GM12878 (cell line): ENCODE measurements at regions not wholly inside any gene's neighbourhood (a gene's known extent, or its start where the extent isn't known, plus 50 kb on each side); places are given as distances from the start of the nearest gene placed in this dataset.

Experiments
- ATAC-seq: fragments of 200-7000 bp; cut with Tn5 transposase; 3 replicates; pipeline ENCODE4 v1.9.1; 2020; ENCODE audit warnings: mild to moderate bottlenecking, moderate library complexity
- BruUV-seq: library from RNA; stranded (reverse); fragments of 400-500 nt; replicated peaks from 2 replicates; lab custom pipeline; 2021; lab: Mats Ljungman, UMichigan
- CTCF ChIA-PET: fragments of 300-600 bp; sonication (Branson Sonifier 250); formaldehyde crosslinking; extraction: SDS; loops from one replicate; lab custom pipeline; 2021; ENCODE audit warnings: inconsistent platforms; lab: Yijun Ruan, JAX
- POLR2A ChIA-PET: fragments of 350-600 bp; formaldehyde crosslinking; extraction: SDS; loops from one replicate; lab custom pipeline; 2021; ENCODE audit warnings: inconsistent platforms; lab: Charles Lee
- RAD21 ChIA-PET: fragments of 300-600 bp; sonication (Branson Sonifier 250); formaldehyde crosslinking; loops from one replicate; lab custom pipeline; 2023; ENCODE audit warnings: antibody characterized with exemption; ENCODE audit not compliant: unreplicated experiment; lab: Charles Lee
- SMC1A ChIA-PET: fragments of 300-600 bp; sonication (Branson Sonifier 250); formaldehyde crosslinking; loops from one replicate; lab custom pipeline; 2023; ENCODE audit not compliant: unreplicated experiment, uncharacterized antibody; lab: Charles Lee
- DNase-seq: peaks from one replicate; pipeline ENCODE4 v3.0.0-alpha.2; 2011; ENCODE audit warnings: low read depth, low spot score
- FAIRE-seq: peaks from 3 replicates; lab custom pipeline; 2011; peaks lifted over from hg19 to GRCh38; lab: Jason Lieb, UNC
- H2AFZ ChIP-seq: 2 replicates; pipeline ENCODE4 v1.6.0; 2011; ENCODE audit warnings: low read depth, low read length, control low read depth; ENCODE audit not compliant: control insufficient read depth
- H3K27ac ChIP-seq: 2 replicates; pipeline ENCODE4 v1.5.1; 2011; ENCODE audit warnings: control low read depth; ENCODE audit not compliant: control insufficient read depth, insufficient read depth
- H3K27me3 ChIP-seq, 2 experiments: replicated peaks in 1 of 2; 2 replicates each; pipeline versions ENCODE4 v1.6.0 to v1.6.1; 2011; ENCODE audit warnings: low read length in 1 of 2; ENCODE audit not compliant: control insufficient read depth in 2 of 2, insufficient read depth in 2 of 2
- H3K36me3 ChIP-seq, 2 experiments: 2 replicates each; pipeline ENCODE4 v1.5.1; 2011; ENCODE audit warnings: low read length in 1 of 2; ENCODE audit not compliant: control insufficient read depth in 2 of 2, insufficient read depth in 2 of 2
- H3K4me1 ChIP-seq: 2 replicates; pipeline ENCODE4 v1.6.1; 2011; ENCODE audit warnings: mild to moderate bottlenecking, low read length, moderate library complexity, mixed read lengths; ENCODE audit not compliant: control insufficient read depth, insufficient read depth
- H3K4me2 ChIP-seq: 2 replicates; pipeline ENCODE4 v1.6.0; 2011; ENCODE audit warnings: control low read depth; ENCODE audit not compliant: control insufficient read depth, insufficient read depth
- H3K4me3 ChIP-seq: fragments of 200-600 bp; sonication (generic); 2 replicates; pipeline ENCODE4 v1.5.1; 2016
- H3K79me2 ChIP-seq: 2 replicates; pipeline ENCODE4 v1.6.0; 2011; ENCODE audit warnings: low read length; ENCODE audit not compliant: control insufficient read depth, insufficient read depth
- H3K9ac ChIP-seq: 2 replicates; pipeline ENCODE4 v1.8.0; 2011; ENCODE audit warnings: low read length, control low read depth, mixed read lengths; ENCODE audit not compliant: control insufficient read depth, insufficient read depth
- H3K9me3 ChIP-seq: replicated peaks from 3 replicates; pipeline ENCODE4 v1.5.1; 2011; ENCODE audit warnings: mild to moderate bottlenecking, low read length; ENCODE audit not compliant: control insufficient read depth, insufficient read depth
- H4K20me1 ChIP-seq: 2 replicates; pipeline ENCODE4 v1.6.0; 2011; ENCODE audit not compliant: control insufficient read depth, insufficient read depth
- MYC ChIP-seq: IDR thresholded peaks from 2 replicates; pipeline ENCODE4 v1.6.1; 2011; ENCODE audit warnings: mild to moderate bottlenecking, low read length, moderate library complexity, inconsistent platforms; ENCODE audit not compliant: insufficient read depth, insufficient replicate concordance, insufficient read length, severe bottlenecking
- STAT3 ChIP-seq: IDR thresholded peaks from 2 replicates; pipeline ENCODE4 v1.6.1; 2011; ENCODE audit warnings: low read depth, low read length, improper control_type of control experiment
- ZBED1 ChIP-seq: IDR thresholded peaks from 2 replicates; pipeline ENCODE4 v1.6.1; 2016; ENCODE audit warnings: borderline replicate concordance
- ZZZ3 ChIP-seq: IDR thresholded peaks from 2 replicates; pipeline ENCODE4 v1.6.1; 2011; ENCODE audit warnings: low read depth; ENCODE audit not compliant: control insufficient read depth, insufficient read length
- WGBS: methylation state at CpG from one replicate; pipeline ENCODE4 v1.1.6; 2016; ENCODE audit warnings: low lambda C conversion rate; ENCODE audit not compliant: insufficient replicate concordance, insufficient coverage; ENCODE audit errors: missing lambda C conversion rate; 5-methylcytosine and 5-hydroxymethylcytosine counted together
- in situ Hi-C: fragments of 300-500 bp; cut with MboI; formaldehyde crosslinking; loops from 9 replicates; pipeline ENCODE4 v1.14.3; 2018; ENCODE audit warnings: mixed read lengths
- intact Hi-C: fragments of 100-400 bp; cut with micrococcal nuclease; formaldehyde crosslinking; loops from one replicate; pipeline ENCODE4 v1.14.2; 2022; ENCODE audit not compliant: unreplicated experiment
- TF ChIP-seq, protein P1 (sequence below): IDR thresholded peaks from 2 replicates; pipeline ENCODE4 v1.6.1; 2012; ENCODE audit warnings: mild to moderate bottlenecking, low read depth, low read length
- TF ChIP-seq, protein P2 (sequence below): fragments of 450-650 bp; IDR thresholded peaks from 2 replicates; pipeline ENCODE4 v1.6.1; 2017; ENCODE audit warnings: mild to moderate bottlenecking
- TF ChIP-seq, protein P3 (sequence below): fragments of 150-350 bp; IDR thresholded peaks from 2 replicates; pipeline ENCODE4 v1.6.1; 2016; ENCODE audit warnings: low read depth, low read length
- TF ChIP-seq, protein P4 (sequence below): fragments of 450-650 bp; formaldehyde crosslinking; IDR thresholded peaks from 2 replicates; pipeline ENCODE4 v1.4.0; 2022; ENCODE audit warnings: mild to moderate bottlenecking, moderate library complexity

DNA sequence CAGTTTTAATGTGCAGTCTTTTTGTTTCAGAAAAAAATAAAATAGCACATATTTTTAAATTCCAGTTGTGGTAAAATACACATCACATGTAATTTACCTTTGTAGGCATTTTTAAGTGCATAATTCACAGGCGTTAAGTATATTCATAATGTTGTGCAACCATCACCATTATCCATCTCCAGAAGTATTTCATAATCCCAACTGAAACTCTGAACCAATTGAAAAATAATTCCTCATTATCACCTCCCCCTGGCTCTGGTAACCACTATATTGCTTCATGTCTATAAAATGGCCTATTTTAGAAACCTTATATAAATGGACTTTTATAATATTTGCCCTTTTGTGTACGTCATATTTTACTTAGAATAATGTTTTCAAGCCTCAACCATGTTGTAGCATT lies 756.5 kb upstream of the KLHL1 start (continued):
- TF ChIP-seq, protein P1, sequence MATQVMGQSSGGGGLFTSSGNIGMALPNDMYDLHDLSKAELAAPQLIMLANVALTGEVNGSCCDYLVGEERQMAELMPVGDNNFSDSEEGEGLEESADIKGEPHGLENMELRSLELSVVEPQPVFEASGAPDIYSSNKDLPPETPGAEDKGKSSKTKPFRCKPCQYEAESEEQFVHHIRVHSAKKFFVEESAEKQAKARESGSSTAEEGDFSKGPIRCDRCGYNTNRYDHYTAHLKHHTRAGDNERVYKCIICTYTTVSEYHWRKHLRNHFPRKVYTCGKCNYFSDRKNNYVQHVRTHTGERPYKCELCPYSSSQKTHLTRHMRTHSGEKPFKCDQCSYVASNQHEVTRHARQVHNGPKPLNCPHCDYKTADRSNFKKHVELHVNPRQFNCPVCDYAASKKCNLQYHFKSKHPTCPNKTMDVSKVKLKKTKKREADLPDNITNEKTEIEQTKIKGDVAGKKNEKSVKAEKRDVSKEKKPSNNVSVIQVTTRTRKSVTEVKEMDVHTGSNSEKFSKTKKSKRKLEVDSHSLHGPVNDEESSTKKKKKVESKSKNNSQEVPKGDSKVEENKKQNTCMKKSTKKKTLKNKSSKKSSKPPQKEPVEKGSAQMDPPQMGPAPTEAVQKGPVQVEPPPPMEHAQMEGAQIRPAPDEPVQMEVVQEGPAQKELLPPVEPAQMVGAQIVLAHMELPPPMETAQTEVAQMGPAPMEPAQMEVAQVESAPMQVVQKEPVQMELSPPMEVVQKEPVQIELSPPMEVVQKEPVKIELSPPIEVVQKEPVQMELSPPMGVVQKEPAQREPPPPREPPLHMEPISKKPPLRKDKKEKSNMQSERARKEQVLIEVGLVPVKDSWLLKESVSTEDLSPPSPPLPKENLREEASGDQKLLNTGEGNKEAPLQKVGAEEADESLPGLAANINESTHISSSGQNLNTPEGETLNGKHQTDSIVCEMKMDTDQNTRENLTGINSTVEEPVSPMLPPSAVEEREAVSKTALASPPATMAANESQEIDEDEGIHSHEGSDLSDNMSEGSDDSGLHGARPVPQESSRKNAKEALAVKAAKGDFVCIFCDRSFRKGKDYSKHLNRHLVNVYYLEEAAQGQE: no peak
- TF ChIP-seq, protein P2, sequence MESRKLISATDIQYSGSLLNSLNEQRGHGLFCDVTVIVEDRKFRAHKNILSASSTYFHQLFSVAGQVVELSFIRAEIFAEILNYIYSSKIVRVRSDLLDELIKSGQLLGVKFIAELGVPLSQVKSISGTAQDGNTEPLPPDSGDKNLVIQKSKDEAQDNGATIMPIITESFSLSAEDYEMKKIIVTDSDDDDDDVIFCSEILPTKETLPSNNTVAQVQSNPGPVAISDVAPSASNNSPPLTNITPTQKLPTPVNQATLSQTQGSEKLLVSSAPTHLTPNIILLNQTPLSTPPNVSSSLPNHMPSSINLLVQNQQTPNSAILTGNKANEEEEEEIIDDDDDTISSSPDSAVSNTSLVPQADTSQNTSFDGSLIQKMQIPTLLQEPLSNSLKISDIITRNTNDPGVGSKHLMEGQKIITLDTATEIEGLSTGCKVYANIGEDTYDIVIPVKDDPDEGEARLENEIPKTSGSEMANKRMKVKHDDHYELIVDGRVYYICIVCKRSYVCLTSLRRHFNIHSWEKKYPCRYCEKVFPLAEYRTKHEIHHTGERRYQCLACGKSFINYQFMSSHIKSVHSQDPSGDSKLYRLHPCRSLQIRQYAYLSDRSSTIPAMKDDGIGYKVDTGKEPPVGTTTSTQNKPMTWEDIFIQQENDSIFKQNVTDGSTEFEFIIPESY: no peak

DNA sequence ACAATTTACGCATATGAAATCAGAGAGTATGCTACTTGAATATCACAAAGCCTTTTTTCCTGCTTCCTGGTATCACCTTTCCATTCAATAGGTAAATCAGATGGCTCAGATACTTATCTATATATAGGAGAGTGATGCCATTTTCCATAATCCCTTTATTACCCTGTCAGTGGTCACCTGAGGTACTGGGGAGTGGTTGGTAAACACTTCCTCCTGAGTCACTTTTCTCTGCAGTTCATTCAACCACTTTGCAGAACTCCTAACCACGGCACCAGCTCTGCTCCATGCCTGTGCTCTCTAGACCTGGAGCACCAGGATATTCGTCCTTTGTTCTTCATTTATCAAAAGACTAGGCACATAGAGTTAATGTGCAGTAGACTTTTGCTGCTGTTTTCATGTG lies 748.5 kb upstream of the KLHL1 start:
- H2AFZ ChIP-seq: no peak overlapping the region
- ChIA-PET POLR2A (no interaction called here), CTCF (no interaction called here), SMC1A (no interaction called here), RAD21 (no interaction called here)
- FAIRE-seq (no peak), ATAC-seq (no peak), DNase-seq (no peak)
- no peaks in the 10 kb centered on the region for H3K79me2 ChIP-seq
- no peaks in the 10 kb centered on the region for H3K9me3 ChIP-seq
- 31% methylated on average over 3 of the region's 3 CpGs for WGBS
- H3K4me3 ChIP-seq: no peak overlapping the region
- in situ Hi-C loops (no loop called here), intact Hi-C loops (no loop called here)
- no peak overlapping the region for H3K4me2 ChIP-seq
- no peaks in the 10 kb centered on the region for H3K36me3 ChIP-seq
- no peaks in the 10 kb centered on the region for H3K27me3 ChIP-seq
- no peak overlapping the region for H3K9ac ChIP-seq
- no peaks in the 10 kb centered on the region for H3K4me1 ChIP-seq
- no peak overlapping the region for H3K27ac ChIP-seq
- BruUV-seq: no TSS peak
- H4K20me1 ChIP-seq: no peaks in the 10 kb centered on the region
- TF ChIP-seq, protein P3, sequence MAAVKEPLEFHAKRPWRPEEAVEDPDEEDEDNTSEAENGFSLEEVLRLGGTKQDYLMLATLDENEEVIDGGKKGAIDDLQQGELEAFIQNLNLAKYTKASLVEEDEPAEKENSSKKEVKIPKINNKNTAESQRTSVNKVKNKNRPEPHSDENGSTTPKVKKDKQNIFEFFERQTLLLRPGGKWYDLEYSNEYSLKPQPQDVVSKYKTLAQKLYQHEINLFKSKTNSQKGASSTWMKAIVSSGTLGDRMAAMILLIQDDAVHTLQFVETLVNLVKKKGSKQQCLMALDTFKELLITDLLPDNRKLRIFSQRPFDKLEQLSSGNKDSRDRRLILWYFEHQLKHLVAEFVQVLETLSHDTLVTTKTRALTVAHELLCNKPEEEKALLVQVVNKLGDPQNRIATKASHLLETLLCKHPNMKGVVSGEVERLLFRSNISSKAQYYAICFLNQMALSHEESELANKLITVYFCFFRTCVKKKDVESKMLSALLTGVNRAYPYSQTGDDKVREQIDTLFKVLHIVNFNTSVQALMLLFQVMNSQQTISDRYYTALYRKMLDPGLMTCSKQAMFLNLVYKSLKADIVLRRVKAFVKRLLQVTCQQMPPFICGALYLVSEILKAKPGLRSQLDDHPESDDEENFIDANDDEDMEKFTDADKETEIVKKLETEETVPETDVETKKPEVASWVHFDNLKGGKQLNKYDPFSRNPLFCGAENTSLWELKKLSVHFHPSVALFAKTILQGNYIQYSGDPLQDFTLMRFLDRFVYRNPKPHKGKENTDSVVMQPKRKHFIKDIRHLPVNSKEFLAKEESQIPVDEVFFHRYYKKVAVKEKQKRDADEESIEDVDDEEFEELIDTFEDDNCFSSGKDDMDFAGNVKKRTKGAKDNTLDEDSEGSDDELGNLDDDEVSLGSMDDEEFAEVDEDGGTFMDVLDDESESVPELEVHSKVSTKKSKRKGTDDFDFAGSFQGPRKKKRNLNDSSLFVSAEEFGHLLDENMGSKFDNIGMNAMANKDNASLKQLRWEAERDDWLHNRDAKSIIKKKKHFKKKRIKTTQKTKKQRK: no peak
- no peak for TF ChIP-seq ZZZ3
- TF ChIP-seq ZBED1: no peak
- no peak for TF ChIP-seq MYC
- TF ChIP-seq, protein P4, sequence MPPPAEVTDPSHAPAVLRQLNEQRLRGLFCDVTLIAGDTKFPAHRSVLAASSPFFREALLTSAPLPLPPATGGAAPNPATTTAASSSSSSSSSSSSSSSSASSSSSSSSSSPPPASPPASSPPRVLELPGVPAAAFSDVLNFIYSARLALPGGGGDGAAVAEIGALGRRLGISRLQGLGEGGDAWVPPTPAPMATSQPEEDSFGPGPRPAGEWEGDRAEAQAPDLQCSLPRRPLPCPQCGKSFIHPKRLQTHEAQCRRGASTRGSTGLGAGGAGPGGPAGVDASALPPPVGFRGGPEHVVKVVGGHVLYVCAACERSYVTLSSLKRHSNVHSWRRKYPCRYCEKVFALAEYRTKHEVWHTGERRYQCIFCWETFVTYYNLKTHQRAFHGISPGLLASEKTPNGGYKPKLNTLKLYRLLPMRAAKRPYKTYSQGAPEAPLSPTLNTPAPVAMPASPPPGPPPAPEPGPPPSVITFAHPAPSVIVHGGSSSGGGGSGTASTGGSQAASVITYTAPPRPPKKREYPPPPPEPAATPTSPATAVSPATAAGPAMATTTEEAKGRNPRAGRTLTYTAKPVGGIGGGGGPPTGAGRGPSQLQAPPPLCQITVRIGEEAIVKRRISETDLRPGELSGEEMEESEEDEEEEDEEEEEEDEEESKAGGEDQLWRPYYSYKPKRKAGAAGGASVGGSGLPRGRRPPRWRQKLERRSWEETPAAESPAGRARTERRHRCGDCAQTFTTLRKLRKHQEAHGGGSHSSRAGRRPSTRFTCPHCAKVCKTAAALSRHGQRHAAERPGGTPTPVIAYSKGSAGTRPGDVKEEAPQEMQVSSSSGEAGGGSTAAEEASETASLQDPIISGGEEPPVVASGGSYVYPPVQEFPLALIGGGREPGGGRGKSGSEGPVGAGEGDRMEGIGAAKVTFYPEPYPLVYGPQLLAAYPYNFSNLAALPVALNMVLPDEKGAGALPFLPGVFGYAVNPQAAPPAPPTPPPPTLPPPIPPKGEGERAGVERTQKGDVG (CRISPR knock-in tag): no peak
- no peak for TF ChIP-seq STAT3
